GM21717 (cell line): ENCODE measurements at regions not wholly inside any gene's neighbourhood (a gene's known extent, or its start where the extent isn't known, plus 50 kb on each side); places are given as distances from the start of the nearest gene placed in this dataset.
A peak's percentile ranks its signal among the peaks of the same experiment; 100 is the strongest.
"Not testable (repeated sequence)": the region's sequence is repeated elsewhere in the genome, so short reads cannot be mapped to it uniquely, and the experiment has no call there.

ENCODE experiments used
- ATAC-seq: cut with Tn5 transposase; IDR thresholded peaks from one replicate; pipeline ENCODE4 v1.9.1; 2021; ENCODE audit warnings: mild to moderate bottlenecking, moderate library complexity; ENCODE audit not compliant: unreplicated experiment

DNA sequence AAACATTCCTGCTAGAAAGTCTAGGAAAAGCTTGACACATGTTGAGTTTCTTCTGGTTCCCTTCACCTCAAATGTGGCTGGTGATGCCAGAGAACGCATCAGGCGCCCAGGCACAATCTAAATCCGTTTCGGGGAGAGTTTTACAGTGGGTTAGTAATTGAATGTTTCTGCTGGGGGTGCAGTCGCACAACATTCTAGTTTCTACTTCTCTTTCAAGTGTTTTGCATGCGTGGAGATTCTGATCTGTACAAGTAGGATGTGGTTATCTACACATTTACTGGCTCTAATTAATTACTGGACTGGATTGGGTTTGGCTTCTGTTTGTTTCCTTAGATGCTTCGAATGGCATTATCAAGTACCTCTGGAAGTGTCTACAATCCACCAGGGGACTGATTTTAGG, 173.8 kb downstream of the TMEM26 start:
- ATAC-seq, result peak; percentile 88

DNA sequence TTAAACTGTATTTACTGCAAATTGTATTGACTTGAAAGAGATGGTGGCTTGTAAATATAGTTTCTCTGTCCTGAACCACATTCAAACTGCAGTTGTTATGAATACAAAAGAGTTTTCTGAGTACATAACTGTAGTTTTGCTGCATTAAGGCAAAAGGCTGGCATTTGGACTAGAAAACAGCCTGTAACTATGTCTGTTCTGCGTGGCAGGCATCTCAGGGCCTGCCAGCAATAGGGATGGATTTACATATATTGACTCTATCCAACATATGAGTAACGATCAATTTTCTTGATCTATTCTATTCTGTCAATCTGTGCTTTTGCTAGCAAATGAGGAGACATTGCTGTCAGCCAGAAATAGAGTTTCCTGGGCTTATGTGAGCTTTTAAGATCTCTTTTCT, 174.6 kb downstream of the TMEM26 start:
- no peak for ATAC-seq

DNA sequence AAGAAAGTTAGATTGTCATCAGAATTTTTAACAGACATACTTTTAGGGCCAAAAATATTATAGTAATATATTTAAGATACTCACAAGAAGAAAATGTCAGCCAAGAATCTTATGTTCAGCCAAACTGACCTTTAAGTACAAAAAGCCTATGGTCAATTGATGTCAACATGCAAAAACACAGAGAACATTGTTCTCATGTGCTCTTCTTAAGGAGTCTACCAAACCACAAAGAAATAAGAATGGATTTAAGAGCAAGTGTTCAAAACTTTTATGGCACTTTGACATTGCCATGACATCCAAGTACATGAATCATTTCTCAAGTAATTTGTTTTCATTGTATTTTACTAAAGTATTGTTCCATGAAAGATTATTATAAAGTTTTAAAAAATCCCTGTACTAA, 180.4 kb downstream of the TMEM26 start:
- no peak for ATAC-seq

DNA sequence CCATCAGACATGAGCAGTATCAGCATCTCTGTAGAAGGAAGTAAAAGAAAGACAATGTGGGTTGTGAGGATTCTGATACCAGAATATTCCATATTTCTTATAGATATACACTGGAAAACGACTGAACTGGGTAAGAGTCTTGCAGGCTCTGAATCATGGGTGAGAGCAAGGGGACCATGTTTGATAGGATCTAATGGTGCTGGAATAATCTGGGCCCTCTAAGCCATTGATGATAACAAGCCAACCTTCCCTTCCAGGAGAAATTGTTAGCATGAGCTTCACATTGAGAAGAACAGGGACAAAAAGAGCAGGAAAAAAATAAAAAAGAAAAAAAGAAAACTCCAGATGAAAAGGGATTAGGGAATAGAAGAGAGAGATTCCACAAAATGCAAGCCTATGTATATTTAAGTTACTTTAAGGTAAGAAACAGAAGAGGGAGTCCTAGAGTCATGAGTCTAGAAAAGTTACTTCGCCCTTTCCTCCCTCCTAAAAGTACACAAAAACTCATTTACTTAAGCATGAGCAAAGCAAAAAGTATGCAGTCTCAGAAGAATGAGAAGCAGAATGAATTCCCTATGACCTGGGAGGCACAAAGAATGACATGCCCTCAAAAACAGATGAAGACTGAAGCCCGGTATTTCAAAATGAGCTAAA, 181.9 kb downstream of the TMEM26 start:
- ATAC-seq, result no peak

DNA sequence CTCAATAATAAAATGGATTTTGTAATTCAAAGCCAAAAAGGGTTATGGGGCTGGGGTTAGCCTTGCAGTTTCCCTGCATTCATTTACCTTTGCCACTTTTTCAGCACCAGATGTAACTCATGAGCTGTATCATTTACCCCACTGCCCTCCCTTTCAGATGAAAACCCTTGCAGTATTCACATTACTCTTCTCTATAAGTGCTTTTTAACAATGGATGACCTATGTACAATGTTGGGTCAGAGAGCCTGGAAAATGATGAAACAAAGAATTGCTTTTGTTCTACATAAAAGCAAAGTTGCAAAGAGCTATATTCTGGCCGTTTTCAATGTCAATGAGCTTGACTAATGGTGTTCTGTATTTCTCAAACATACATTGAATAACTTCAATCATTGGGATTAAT, 189.7 kb downstream of the TMEM26 start:
- no peak for ATAC-seq

DNA sequence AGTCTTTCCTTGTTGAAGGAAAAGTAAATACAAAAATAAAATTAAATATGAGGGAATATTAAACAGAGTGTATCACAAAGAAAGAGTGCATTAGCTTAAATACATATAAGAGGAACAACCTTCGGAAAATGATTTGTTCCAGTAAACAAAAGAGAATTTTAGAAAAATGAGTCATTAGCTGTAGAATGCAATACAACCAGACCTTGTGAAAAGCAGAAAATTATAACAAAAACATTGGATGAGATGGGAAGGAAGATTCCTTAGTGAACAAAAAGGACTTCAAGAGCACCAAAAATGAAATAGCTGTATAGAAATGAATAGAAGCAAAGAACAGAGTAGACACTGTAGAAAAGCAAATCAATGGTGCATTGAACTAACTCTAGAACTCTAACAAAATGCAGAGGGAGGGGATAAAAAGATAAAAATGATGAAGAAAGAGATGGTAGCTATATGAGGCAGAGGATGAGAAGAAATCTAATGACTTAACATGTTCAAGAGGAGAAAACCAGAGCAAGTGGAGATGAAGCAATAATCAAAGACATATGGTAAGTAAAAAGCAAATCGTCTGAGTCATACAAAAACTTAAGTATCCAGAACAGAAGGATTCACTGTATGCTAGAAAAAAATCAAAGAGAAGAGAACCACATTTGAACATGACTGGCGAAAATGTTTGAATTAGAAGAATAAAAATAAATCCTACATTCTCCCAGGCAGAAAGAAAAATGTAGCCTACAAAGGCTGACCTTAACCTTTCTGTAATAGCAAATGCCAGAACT, 190.5 kb downstream of the TMEM26 start:
- no peak for ATAC-seq

DNA sequence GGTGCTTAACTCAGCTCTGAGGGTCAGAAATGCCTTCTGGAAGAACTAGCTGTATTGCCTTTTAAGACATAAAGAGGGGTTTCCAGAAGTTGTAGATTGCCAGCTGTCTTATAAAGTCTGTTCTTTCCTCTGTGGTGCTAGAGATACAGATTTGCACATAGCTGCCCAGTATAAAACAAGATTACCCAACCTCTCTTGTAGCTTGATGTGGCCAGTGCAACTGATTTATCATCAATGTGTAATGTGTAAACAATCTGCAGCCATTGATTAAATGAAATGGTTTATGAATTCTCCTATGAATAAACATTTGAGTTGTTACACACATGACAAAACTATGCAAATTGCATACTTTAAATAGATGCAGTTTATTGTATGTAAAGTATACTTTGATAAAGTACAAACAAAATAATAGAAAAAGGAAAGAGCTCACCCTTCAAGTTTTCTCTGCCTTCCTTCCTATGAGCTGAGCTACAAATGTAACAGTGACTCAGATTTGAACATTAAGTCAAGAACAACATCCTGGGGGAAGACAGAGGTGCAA, 195.2 kb downstream of the TMEM26 start:
- no peak for ATAC-seq

DNA sequence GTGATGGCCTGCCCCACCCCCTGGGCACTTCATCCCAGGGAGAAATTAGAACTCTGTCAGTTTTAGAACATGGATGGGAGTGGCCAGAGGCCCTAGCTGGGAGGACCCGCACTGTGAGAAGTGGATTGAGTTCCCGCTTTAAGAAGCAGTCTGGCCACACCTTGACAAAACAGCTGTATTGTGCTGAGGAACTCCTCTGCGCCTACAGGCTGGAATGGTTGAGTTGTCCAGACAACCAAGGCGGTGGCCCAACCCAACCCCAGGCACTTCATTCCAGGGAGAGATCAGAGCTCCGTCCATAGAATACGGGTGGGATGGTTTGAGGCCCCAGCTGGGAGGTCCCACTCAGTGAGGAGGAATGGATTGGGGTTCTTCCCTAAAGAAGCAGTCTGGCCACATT, 196.0 kb downstream of the TMEM26 start:
- no peak for ATAC-seq

DNA sequence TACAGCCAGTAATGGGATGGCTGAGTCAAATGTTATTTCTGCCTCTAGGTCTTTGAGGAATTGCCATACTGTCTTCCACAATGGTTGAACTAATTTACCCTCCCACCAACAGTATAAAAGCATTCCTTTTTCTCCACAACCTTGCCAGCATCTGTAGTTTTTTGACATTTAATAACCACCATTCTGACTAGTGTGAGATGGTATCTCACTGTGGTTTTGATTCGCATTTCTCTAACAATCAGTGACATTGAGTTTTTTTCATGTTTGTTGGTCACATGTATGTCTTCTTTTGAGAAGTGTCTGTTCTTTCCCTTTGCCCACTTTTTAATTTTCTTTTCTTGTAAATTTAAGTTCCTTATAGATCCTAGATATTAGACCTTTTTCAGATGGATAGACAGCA, 200.9 kb downstream of the TMEM26 start:
- ATAC-seq, result not testable (repeated sequence)

DNA sequence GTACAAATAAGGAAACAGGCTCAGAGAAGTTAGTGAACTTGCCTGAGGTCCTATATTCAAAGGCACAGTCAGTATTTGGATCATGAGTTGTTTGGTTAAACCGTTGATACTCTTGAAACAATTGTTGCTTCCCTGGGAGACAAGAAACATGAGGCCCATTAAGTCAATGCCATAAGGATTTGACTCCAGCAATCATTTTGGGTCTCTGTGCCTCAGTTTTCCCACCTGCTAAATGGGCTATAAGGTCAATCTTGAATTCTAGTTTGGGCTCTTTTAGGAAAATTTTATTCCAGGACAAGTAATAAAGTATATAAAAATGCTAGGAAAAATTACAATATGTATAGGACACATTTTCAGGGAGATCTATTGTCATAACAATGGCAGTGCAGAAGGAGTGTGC, 202.1 kb downstream of the TMEM26 start:
- ATAC-seq, result no peak

DNA sequence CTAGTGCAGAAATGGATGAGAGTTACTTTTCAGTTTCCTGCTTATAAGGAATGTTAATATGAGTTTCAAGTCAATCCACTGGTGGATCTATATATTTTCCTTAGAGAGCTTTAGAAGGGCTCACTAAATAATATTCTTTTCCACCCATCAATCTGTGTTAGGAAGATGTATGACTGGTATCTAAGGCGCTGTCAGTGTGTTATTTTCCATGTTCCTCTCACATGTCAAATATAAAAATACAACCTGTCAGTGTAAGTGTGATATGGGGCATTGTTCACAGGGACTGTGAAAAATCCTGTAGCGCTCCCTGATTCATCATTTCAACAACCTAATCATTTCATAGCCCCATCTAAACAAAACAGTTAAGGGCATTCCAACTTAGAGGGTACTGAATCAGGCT, 203.1 kb downstream of the TMEM26 start:
- ATAC-seq, result no peak

DNA sequence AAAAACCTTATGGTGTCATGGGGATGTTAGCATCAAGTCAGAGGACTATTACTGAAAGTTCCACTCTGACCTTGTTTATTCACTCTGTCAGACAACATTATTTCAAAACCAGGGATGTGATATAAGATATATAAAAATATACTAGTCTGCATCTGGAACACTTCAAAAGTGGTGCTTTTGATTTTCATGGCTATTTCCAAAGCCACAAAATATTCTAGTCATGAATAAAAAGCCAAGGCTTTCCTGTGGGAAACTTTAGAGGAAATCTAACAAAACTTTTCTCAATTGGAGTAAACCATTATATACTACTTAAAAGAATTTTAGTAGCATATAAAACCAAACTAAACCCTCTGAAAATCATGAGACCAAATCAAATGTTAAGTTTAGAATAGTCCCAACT, 205.2 kb downstream of the TMEM26 start:
- no peak for ATAC-seq

DNA sequence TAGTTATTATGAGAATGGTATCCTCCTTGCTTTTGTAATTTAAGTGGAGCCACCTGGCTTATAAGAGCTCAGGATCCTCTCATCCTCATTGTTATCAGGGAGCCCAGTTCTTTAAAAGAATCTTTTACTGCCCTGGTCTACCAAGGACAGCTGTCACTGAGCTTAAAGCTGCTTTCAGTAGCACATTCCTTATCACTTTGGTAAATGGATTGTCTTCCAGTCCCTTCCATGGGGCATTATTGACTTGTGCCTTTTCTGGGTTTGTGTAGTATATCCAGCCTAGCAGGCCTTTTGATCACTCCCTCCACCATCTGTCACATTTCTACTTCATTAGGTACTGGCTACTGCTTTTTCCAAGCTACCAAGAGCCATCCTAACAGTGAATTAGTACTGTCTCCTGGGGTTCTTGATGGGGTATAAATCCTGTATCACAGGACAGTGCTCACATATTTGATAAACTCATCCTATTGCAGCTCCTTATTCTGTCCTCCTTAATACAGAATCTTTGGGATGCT, 208.9 kb downstream of the TMEM26 start:
- ATAC-seq, result no peak

DNA sequence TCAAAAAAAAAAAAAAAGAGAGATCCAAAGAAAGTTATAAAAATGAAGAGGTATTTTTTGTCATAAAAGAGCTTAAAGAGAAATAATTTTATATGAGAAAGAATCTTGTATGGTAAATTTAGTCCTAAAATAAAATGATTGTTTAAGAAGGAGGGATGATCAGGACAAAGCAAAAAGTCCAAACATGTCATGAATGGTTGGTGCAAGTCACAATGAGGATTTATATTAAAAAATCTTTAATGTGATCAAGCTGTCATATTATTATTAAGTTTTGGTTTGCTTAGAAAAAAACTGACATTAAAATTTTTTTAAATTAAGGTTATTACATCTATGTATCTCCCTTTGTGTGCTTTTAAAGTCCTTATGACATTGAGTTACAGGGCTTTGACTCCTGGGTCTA, 220.4 kb downstream of the TMEM26 start:
- no peak for ATAC-seq

DNA sequence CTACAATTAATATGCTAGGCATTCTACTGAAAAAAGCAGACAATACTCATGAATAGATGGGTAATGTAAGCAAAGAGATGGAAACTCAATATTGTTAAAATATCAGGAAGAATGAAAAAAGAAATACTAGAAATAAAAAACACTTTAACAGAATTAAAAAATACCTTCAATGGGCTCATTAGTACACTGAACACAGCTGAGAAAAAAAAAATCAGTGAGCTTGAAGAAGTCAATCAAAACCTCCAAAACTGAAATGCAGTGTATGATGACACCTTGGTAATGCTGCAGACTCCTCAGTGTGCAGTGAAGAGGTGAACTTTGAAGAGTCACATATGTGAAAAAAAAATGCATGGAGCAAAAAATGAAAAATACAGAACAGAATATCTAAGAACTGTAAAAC, 227.2 kb downstream of the TMEM26 start:
- ATAC-seq, result no peak

DNA sequence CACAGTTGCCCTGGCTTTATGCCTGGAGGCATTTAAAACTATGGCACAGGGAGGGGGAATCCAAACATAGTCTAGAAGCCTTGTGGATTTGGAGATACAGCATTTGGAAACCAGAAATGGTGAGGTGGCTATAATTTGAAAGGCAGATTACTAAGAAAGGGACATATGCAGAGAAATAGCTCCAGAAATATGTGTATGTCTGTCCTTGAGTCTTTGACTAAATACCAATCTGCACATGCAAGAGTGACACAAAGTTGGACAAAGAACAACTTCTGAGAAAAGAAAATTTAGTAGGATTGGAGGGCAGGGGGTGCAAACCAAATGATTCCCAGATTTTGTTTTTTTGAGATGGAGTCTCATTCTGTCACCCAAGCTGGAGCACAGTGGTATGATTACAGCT, 229.6 kb downstream of the TMEM26 start:
- no peak for ATAC-seq

DNA sequence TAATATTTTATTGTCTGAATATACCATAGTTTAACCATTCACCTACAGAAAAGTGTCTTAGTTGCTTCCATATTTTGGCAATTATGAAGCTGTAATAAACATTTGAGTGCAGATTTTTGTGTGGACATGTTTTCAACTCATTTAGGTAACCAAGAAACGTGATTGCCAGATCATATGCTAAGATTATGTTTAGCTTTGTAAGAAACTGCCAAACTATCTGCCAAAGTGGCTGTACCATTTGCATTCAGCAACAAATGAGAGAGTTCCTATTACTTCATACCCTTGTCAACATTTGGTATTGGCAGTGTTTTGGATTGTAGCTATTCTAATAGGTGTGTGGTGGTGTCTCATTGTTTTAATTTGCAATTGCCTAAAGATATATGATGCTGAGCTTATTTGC, 233.5 kb downstream of the TMEM26 start:
- ATAC-seq, result no peak

DNA sequence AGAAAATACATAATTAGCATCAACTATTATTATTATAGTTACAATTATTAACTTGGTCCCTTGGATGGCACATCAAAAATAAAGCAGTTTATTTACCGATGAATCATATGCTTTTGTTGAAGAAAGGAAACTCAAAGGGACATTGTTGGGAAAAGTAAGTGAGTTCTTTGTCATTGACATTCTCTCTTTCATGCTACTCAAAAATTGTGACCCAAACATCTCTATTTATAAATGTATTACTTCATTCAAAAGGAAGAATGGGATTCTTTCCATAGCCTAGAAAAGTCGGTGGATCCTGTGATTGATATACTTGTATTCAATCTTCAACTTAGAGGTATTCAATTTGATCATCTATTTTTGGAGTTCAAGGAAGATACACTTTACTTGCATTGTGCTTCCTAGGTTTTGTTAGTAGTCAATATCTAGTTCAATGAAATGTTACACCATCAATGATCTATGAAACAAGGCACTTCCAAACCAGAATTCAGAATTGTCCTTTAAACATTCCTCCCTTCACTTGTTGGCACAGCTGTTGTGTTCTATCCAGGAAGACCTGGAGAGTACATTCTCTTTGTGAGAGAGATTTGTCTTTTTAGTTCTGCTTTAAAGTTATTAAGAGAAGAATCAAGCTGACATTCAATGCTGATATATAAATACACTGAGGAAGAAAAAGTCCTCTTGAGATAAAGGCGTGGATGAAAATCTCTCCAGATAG, 235.2 kb downstream of the TMEM26 start:
- ATAC-seq, result no peak

DNA sequence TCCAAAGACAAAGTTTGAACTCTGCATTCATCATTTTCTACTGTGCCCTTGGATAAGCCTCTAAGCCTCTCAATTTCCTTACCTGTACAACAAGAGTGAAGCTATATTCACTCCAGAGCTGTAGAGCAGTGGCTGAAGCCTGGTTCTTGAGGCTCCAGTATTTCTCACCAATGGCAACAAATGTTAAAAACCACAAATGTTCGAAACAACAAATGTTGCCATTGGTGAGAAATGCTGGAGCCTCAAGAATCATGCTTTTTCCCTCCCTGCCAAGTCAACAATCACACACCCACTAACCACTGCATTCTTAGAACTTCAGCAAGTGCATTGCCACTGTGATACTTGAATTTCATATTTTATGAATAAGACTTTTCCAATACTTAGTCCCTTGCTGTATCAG, 237.9 kb downstream of the TMEM26 start:
- no peak for ATAC-seq

DNA sequence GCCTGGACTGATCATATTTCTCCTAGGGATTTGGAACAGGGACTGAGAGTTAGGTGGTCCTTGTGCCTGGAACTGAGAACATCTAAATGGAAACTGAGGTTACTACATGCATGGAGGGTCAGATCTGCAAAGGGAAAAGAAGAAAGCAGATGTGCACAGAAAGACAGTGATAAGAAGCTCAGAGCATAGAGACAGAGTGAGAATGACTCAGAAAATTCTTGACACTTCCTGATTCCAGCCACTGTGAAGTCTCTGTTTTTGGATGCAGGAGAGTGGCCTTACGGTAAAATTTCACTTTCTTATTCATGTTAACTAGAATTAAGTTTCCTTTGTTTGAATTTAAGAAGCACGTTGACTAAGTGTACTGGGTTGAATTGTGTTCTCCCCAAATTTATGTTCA, 241.7 kb downstream of the TMEM26 start:
- no peak for ATAC-seq

DNA sequence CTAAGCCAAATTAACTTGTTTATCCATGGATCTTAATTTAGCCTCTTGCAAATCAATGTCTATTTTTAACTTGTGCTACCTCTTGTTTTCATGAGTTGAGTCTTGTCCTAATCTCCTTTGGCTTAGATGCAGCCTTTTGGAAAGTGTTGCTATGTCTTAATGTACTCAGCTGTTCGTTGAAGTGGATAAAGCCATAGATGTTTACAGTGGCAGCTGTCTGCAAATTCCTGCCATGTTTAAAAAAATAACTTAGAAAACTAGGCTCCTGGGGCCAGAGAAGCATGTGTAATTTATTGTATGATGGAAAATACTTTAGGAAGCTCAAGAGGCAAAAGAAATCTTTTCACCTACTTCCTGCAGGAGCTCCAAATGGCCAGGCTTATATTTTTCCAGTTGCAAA, 253.1 kb upstream of the RHOBTB1 start:
- ATAC-seq, result no peak

DNA sequence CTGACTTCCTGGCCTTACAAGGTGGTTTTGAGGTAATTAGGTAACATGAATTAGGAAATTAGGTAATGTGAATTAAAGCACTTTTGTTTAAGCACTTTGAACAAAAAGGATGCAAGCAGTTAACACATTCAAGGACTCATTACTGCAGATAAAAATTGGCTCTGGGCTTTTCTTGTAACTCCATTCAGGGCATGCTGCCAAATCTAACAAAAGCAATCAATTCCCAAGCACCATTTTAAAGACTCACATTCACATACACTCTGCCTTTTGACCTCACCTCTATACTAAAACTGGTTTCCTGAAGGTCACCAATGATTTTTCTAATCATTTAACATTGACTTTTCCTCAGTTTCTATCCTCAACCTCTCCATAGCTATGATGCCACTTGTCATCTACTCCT, 251.2 kb upstream of the RHOBTB1 start:
- no peak for ATAC-seq
